ENCODE measurements at regions not wholly inside any gene's neighbourhood (a gene's known extent, or its start where the extent isn't known, plus 50 kb on each side); places are given as distances from the start of the nearest gene placed in this dataset.
"Not testable (repeated sequence)": the region's sequence is repeated elsewhere in the genome, so short reads cannot be mapped to it uniquely, and the experiment has no call there.

- DNase-seq = peak; percentile 7
Measured at GRCh38 chr3:138890555-138891187, 55.9 kb upstream of the PIK3CB start.

DNA sequence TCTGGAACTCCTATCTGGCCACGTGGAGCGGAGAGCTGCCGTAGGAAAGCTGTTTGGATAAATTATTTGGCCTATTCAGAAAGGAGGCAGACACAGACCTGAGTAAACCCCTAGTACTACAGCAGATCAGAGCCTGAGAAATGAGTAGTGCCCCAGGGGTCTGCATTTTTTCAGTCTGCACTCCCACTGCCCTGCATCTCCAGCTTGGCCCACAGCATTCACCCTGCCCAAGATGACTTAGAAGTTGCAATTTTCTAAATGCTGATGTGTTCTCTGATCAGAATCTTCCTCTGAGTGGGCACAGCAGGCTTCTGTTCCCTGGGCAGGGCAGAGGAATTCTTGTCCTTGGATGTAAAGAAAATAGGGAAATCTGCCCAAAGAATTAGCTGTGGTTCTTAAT is 55.1 kb upstream of the PIK3CB start:
- no peak for DNase-seq

DNA sequence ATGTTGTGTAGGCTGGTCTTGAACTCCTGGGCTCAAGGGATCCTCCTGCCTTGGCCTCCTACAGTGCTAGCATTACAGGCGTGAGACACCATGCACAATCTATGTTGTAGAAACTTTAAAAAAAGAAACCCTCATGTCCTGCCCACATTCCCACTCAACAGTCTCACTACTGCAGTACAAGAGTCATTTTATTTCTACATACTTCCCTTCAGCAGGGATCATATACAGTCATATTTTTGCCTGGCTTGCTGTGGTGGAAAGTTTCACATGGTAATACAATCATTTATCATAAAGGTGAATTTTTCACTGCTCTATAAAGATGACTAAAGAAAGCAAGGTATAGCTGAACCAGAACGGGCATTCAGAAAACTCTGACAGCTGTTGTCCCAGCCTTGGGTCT is 53.8 kb upstream of the PIK3CB start:
- DNase-seq = no peak

DNA sequence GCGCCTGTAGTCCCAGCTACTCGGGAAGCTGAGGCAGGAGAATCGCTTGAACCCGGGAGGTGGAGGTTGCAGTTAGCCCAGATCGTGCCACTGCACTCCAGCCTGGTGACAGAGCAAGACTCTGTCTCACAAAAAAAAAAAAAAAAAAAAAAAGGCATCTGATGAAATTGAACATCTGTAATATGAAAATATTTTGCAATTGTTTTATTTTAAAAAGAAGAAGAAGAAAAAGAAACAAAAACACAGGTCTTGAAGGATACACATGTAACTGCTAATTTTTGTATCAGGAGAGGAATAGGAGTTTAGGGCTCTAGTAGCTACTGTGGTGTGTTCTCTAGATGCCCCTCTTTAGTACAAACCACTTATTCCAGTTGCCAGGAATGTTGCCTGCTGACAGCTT is 51.4 kb upstream of the PIK3CB start:
- not testable (repeated sequence) for DNase-seq

All from CD4-positive, alpha-beta T cell treated with Interleukin-4 for 4 hours (primary cell).